Common myeloid progenitor, CD34-positive (primary cell): ENCODE measurements at regions not wholly inside any gene's neighbourhood (a gene's known extent, or its start where the extent isn't known, plus 50 kb on each side); places are given as distances from the start of the nearest gene placed in this dataset.

Source experiments
- CTCF ChIA-PET: fragments of 350-600 bp; sonication (Branson Sonifier 250); formaldehyde crosslinking; loops from one replicate; lab custom pipeline; 2021; ENCODE audit warnings: antibody characterized with exemption; lab: Charles Lee
- POLR2A ChIA-PET: fragments of 350-600 bp; sonication (Branson Sonifier 250); formaldehyde crosslinking; loops from one replicate; lab custom pipeline; 2021; ENCODE audit warnings: antibody characterized with exemption; lab: Charles Lee
- DNase-seq, 3 donors: peaks; one replicate each; pipeline versions ENCODE4 v3.0.0 to v3.0.0-alpha.2; 2013
- H3K27ac ChIP-seq, 2 experiments: 1 replicate in 1 of 2; 2 replicates in 1 of 2; pipeline ENCODE4 v1.7.0; 2013; ENCODE audit warnings: inconsistent platforms in 2 of 2, low read length in 2 of 2, mild to moderate bottlenecking in 2 of 2, low read depth in 1 of 2, moderate library complexity in 1 of 2; ENCODE audit not compliant: severe bottlenecking in 2 of 2, insufficient read depth in 1 of 2, poor library complexity in 1 of 2
- H3K27me3 ChIP-seq, 5 experiments: replicated peaks in 2 of 5; 1 replicate in 3 of 5; 2 replicates in 2 of 5; pipeline versions ENCODE4 v1.6.1 to v1.7.0; 2013; ENCODE audit warnings: low read length in 4 of 5, mild to moderate bottlenecking in 2 of 5, moderate library complexity in 2 of 5, inconsistent platforms in 1 of 5; ENCODE audit not compliant: insufficient read depth in 5 of 5, control insufficient read depth in 4 of 5
- H3K36me3 ChIP-seq, 4 experiments: 1 replicate in 2 of 4; 2 replicates in 2 of 4; pipeline versions ENCODE4 v1.6.1 to v1.7.0; 2013; ENCODE audit warnings: low read length in 3 of 4, control low read depth in 1 of 4, mild to moderate bottlenecking in 1 of 4; ENCODE audit not compliant: control insufficient read depth in 4 of 4, insufficient read depth in 4 of 4
- H3K4me1 ChIP-seq, 4 experiments: 1 replicate in 3 of 4; 2 replicates in 1 of 4; pipeline versions ENCODE4 v1.6.1 to v1.7.1; 2013; ENCODE audit warnings: low read length in 3 of 4, mild to moderate bottlenecking in 3 of 4, control low read depth in 1 of 4, inconsistent platforms in 1 of 4, moderate library complexity in 1 of 4; ENCODE audit not compliant: control insufficient read depth in 4 of 4, insufficient read depth in 4 of 4; ENCODE audit errors: control extremely low read depth in 1 of 4
- H3K4me3 ChIP-seq, 7 experiments: 1 replicate in 4 of 7; 2 replicates in 3 of 7; pipeline versions ENCODE4 v1.5.1 to v1.7.0; 2013; ENCODE audit warnings: mild to moderate bottlenecking in 7 of 7, low read length in 6 of 7, moderate library complexity in 6 of 7, inconsistent platforms in 2 of 7, low read depth in 2 of 7, control low read depth in 1 of 7; ENCODE audit not compliant: insufficient read depth in 4 of 7, control insufficient read depth in 1 of 7; ENCODE audit errors: extremely low read depth in 1 of 7
- H3K9me3 ChIP-seq, 5 experiments: 1 replicate in 4 of 5; 2 replicates in 1 of 5; pipeline versions ENCODE4 v1.6.1 to v1.7.1; 2013; ENCODE audit warnings: low read length in 4 of 5, mild to moderate bottlenecking in 2 of 5, inconsistent platforms in 1 of 5, low read depth in 1 of 5, moderate library complexity in 1 of 5; ENCODE audit not compliant: control insufficient read depth in 4 of 5, insufficient read depth in 2 of 5; ENCODE audit errors: control extremely low read depth in 1 of 5
- WGBS: methylation state at CpG from one replicate; pipeline ENCODE4 v1.1.5; 2013; ENCODE audit not compliant: insufficient coverage; 5-methylcytosine and 5-hydroxymethylcytosine counted together

DNA sequence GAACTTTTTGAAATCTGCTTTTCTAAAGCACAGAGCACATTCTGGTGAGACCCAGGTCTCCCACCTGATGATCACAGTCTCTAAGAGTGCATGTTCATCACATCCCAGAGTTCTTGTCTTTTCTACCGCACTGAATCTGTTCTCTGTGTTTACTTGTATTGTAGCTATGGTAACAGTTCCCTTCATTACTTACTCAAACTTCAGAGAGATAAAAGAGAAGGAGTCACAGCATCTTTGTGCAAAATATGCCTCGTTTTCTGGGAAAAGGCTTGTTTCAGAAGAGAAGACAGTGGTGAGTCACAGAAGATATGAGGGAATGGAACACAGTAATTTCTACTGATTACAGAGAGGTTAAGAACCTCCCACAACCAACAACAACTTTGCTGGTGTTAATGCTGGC is 580.6 kb downstream of the PLA2G4A start:
- CTCF ChIA-PET = no interaction called here

DNA sequence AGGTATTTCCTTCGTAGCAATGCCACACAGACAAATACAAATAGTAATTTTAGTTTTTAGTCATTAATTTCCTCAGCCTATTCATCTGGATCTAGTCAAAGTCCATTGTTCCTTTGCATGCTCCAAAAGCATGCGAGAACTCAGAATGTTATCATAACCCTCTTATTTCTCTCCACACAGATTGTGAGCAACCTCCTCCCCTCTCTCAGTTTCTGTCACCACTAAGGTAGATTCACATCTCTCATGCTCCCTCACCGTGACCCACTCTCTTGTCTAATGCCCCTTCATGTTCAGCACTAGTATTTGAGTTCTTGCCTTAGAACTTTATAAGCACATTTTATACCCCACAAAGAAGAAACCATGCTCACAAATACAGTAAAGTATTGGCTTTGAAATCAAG is 582.4 kb downstream of the PLA2G4A start:
- CTCF ChIA-PET = interaction anchor here (0.6 kb wide), 1 partner anchor 21 kb away, joined by 3 read pairs; no protein-coding TSS in a partner anchor
- 90% methylated on average over 3 of the region's 3 CpGs for WGBS

More for the DNA sequence above, 580.6 kb downstream of the PLA2G4A start:
- Histone ChIP-seq H3K9me3 (no peaks in the 10 kb centered on the region), H3K27ac (no peak overlapping the region), H3K27me3 (no peaks in the 10 kb centered on the region), H3K36me3 (no peaks in the 10 kb centered on the region), H3K4me3 (no peak overlapping the region), H3K4me1 (no peaks in the 10 kb centered on the region)
- POLR2A ChIA-PET = no interaction called here
- no peak for DNase-seq
- WGBS = no CpG with 5 or more reads among the region's 2 CpGs

DNA sequence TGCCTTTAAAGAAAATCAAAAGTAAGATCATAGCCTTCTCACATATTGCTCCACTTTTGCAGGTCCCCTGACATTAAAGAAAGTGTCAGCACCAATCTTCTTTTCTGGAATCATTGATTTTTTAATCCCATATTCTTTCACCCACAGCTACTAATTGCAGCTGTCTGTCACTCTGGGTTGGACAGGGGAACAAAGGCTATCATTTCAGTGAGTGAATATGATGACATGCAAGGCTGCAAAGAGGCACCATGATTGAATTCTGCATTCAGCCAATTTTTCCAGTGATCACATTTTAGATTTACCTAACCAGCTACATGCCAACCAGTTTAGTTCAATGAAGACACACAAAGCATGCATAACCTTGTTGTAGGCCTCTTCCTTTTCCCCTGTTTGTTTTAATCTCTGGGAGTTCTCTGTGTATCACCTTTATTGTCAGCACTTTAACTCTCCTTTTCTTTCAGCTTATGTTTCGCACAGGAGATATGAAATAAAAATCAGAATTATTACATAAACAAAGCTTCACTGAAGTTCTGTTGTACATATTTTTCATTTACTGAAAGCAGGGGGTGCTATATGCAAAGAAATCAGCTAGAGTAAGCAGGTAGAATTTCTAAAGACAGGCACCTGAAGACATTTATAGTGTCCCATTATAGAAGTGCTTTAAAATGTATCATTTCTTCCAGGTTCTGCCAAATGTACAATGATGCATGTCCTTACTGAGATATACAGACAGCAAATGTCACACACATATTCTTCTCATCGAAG is 584.8 kb downstream of the PLA2G4A start:
- Histone ChIP-seq H3K4me1 (no peaks in the 10 kb centered on the region), H3K4me3 (no peak overlapping the region), H3K9me3 (no peaks in the 10 kb centered on the region), H3K27ac (no peak overlapping the region), H3K36me3 (no peaks in the 10 kb centered on the region), H3K27me3 (no peaks in the 10 kb centered on the region)
- no peak for DNase-seq
- WGBS = no CpG with 5 or more reads among the region's 2 CpGs
- ChIA-PET POLR2A (no interaction called here), CTCF (no interaction called here)

More for the DNA sequence above, 582.4 kb downstream of the PLA2G4A start:
- Histone ChIP-seq H3K36me3 (no peaks in the 10 kb centered on the region), H3K9me3 (no peaks in the 10 kb centered on the region), H3K27ac (no peak overlapping the region), H3K4me3 (no peak overlapping the region), H3K27me3 (no peaks in the 10 kb centered on the region), H3K4me1 (no peaks in the 10 kb centered on the region)
- DNase-seq = no peak
- POLR2A ChIA-PET = no interaction called here

DNA sequence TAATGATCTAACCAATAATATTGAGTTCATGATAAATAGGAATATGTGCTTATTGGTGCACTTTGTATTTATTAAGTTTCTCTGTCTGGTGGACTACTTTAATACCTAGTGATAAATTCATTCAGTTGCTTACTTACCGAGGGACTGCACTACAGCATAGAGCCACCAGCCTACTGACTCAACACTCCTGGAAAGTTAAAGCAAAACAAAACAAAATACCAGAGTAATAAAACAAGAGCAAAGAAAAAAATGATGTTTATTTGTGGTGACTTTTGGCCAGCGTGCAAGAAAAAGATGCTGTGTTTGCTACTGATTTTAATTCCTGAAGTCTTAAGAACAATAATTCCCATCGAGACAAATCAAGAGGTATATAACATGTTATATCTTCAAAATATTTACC is 586.3 kb downstream of the PLA2G4A start:
- 80% methylated on average over 1 of the region's 3 CpGs for WGBS
- Histone ChIP-seq H3K9me3 (no peaks in the 10 kb centered on the region), H3K36me3 (no peaks in the 10 kb centered on the region), H3K27me3 (no peaks in the 10 kb centered on the region), H3K4me3 (no peak overlapping the region), H3K4me1 (no peaks in the 10 kb centered on the region), H3K27ac (no peak overlapping the region)
- ChIA-PET CTCF (no interaction called here), POLR2A (no interaction called here)
- DNase-seq = no peak

DNA sequence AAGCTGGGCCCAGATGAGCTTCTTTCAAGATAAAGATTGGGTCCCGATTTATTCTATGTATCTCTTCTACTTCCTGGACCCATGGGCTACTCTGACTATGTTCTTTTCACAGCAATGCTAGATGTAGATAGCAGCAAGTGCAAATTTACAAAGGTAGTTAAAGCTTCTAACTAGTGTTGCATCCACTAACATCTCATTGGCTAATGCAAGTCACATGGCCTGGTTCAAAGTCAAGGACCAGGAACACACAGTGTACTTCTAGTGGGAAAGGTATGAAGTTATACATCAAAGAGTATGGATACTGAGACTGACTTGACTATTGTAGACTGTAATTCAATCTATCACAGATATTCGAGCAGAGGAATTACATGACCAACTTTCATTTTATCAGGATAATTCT is 588.8 kb downstream of the PLA2G4A start:
- Histone ChIP-seq H3K27ac (no peak overlapping the region), H3K36me3 (no peaks in the 10 kb centered on the region), H3K9me3 (no peaks in the 10 kb centered on the region), H3K4me1 (no peaks in the 10 kb centered on the region), H3K4me3 (no peak overlapping the region), H3K27me3 (no peaks in the 10 kb centered on the region)
- ChIA-PET POLR2A (no interaction called here), CTCF (no interaction called here)
- DNase-seq = no peak
- WGBS = 80% methylated on average over 1 of the region's 2 CpGs

DNA sequence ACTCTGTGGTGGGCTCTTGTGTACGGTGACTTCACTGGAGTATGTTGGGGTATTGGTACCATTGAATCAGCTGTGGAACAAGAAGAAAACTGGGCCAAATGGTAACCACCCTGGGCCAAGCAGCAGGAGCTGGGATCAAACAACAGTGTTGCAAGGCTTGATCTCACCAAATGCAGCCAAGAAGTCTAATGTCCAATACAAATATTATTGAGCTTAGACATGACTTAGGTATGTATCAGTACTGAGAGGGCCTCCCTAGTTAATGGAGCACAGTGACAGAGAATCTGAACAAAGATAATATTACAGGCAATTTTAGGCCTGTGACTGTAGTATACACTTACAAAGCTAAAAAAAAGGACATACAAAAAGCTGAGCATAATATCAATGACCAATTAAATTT is 604.8 kb downstream of the PLA2G4A start:
- POLR2A ChIA-PET = no interaction called here
- Histone ChIP-seq H3K4me3 (no peak overlapping the region), H3K9me3 (no peaks in the 10 kb centered on the region), H3K27ac (no peak overlapping the region), H3K27me3 (no peaks in the 10 kb centered on the region), H3K36me3 (no peaks in the 10 kb centered on the region), H3K4me1 (no peaks in the 10 kb centered on the region)
- DNase-seq = no peak
- CTCF ChIA-PET = no interaction called here
- WGBS = no CpG with 5 or more reads among the region's 1 CpG

DNA sequence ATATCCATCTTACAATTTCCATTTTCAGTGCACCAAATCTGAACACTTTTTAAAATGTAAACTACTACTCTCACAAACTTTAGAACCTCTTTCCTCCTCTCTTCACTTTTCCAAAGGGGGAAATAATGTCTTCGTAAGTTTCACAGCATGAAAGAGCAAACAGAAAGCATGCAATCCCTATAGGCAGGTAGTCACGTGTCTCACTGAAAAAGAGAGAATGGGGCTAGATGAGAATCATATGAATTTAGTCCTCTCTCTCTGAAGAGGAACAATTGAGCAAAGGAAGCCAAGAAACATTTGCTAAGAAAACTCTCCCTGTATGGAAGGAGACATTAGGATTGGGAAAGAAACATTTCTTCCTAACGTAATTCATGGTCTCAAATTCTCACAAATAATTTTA is 613.9 kb downstream of the PLA2G4A start:
- CTCF ChIA-PET = no interaction called here
- POLR2A ChIA-PET = interaction anchor here (0.6 kb wide), 1 partner anchor 132 kb away, joined by 5 read pairs; no protein-coding TSS in a partner anchor

More for the DNA sequence above, 613.9 kb downstream of the PLA2G4A start:
- WGBS = 83% methylated on average over 1 of the region's 3 CpGs
- DNase-seq = no peak
- Histone ChIP-seq H3K9me3 (no peaks in the 10 kb centered on the region), H3K27me3 (no peaks in the 10 kb centered on the region), H3K27ac (no peak overlapping the region), H3K4me1 (no peaks in the 10 kb centered on the region), H3K36me3 (no peaks in the 10 kb centered on the region), H3K4me3 (no peak overlapping the region)
